HUES6 (cell line): ENCODE measurements at regions not wholly inside any gene's neighbourhood (a gene's known extent, or its start where the extent isn't known, plus 50 kb on each side); places are given as distances from the start of the nearest gene placed in this dataset.
"Not testable (repeated sequence)": the region's sequence is repeated elsewhere in the genome, so short reads cannot be mapped to it uniquely, and the experiment has no call there.

ENCODE experiments used
- H3K27ac ChIP-seq: 2 replicates; pipeline ENCODE4 v1.7.0; 2013; ENCODE audit warnings: low read depth, mild to moderate bottlenecking, low read length, inconsistent platforms
- H3K27me3 ChIP-seq: 2 replicates; pipeline ENCODE4 v1.6.1; 2013; ENCODE audit warnings: low read length; ENCODE audit not compliant: control insufficient read depth, insufficient read depth
- H3K36me3 ChIP-seq: 2 replicates; pipeline ENCODE4 v1.6.1; 2013; ENCODE audit warnings: low read length; ENCODE audit not compliant: control insufficient read depth, insufficient read depth
- H3K4me1 ChIP-seq: 2 replicates; pipeline ENCODE4 v1.6.1; 2013; ENCODE audit warnings: low read length; ENCODE audit not compliant: control insufficient read depth, insufficient read depth
- H3K4me3 ChIP-seq: 2 replicates; pipeline ENCODE4 v1.5.1; 2013; ENCODE audit warnings: low read depth, low read length
- H3K9ac ChIP-seq: one replicate; pipeline ENCODE4 v1.6.1; 2013; ENCODE audit warnings: mild to moderate bottlenecking, low read length
- H3K9me3 ChIP-seq: 2 replicates; pipeline ENCODE4 v1.6.1; 2013; ENCODE audit warnings: low read depth, low read length; ENCODE audit not compliant: control insufficient read depth, insufficient read depth

DNA sequence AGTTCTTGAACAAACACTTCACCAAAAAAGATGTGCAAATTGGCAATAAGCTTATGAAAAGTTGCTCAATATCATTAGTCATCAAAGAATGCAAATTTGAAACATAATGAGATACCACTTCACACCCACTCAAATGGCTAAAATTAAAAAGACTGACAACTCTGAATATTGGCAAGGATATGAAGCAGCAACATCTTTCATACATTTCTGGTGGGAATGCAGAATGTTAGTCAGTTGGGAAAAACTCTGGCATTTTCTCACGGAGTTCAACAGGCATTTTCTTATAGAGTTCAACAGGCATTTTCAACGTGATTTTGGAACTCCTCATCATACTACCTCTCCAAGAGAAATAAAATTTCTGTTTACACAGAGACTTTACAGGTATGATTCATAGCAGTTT is 297.4 kb upstream of the MAGEC2 start:
- Histone ChIP-seq H3K9ac (no peak overlapping the region), H3K27ac (no peak overlapping the region), H3K4me1 (no peaks in the 10 kb centered on the region), H3K9me3 (0 out of 2 replicates have a peak, but pooled peaks cover 6% of the 10 kb centered on the region), H3K27me3 (no peaks in the 10 kb centered on the region), H3K4me3 (no peak overlapping the region), H3K36me3 (no peaks in the 10 kb centered on the region)

DNA sequence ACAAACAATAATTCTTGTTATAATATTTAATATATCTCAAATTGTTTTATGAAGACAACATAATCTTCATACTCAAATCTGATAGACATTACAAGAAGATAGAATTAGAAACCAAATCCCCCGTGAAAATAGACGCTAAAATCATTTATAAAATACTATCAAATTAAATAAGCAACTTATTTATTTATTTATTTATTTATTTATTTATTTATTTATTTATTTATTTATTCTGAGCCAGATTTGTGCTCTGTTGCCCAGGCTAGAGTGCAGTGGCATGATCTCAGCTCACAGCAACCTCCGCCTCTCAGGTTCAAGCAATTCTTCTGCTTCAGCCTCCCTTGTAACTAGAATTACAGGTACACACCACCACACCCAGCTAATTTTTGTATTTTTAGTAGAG is 294.9 kb upstream of the MAGEC2 start:
- Histone ChIP-seq H3K27me3 (no peaks in the 10 kb centered on the region), H3K36me3 (no peaks in the 10 kb centered on the region), H3K4me3 (no peak overlapping the region), H3K27ac (no peak overlapping the region), H3K4me1 (no peaks in the 10 kb centered on the region), H3K9me3 (0 out of 2 replicates have a peak, but pooled peaks cover 6% of the 10 kb centered on the region), H3K9ac (no peak overlapping the region)

DNA sequence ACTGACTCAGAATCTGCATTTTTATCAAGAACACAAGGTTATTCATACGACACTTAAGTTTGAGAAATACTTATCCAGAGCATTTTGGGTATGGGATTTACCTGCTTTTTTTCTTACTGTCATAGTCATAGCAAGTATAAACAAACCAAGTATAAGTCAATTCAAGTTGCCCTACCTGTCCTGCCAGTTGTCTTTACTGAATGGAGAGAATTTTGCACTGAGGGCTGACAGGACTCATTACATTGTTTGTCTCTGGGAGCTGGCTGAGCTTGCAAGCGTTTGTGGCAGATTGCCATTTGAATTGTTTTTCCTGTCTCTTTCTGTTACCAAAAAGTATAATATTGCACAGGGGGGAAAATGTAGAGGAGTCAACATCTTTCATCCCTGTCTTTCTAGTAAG is 278.9 kb upstream of the MAGEC2 start:
- Histone ChIP-seq H3K9ac (no peak overlapping the region), H3K9me3 (no peaks in the 10 kb centered on the region), H3K27ac (no peak overlapping the region), H3K36me3 (no peaks in the 10 kb centered on the region), H3K4me1 (no peaks in the 10 kb centered on the region), H3K27me3 (no peaks in the 10 kb centered on the region), H3K4me3 (no peak overlapping the region)

DNA sequence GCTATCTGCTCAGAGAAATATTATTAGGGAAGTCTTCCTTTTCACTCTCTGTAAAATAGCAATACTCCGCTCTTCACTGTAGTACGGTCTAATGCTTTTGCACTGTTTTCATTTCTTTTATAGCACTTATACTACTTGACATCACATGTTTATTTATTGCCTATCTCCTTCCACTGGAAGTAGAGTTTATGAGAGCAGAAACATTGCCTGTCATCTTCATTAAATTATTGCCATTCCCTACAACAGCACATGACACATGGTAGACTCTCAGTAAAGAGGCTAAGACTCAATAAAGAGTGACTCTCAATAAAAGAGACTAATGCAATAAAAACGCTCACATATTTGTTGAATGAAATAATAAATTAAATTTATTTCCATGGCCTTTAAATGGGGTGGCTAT is 241.3 kb upstream of the MAGEC2 start:
- no peak overlapping the region for H3K27ac ChIP-seq
- no peaks in the 10 kb centered on the region for H3K36me3 ChIP-seq
- H3K9ac ChIP-seq, result no peak overlapping the region
- H3K4me3 ChIP-seq, result no peak overlapping the region
- H3K4me1 ChIP-seq, result no peaks in the 10 kb centered on the region
- no peaks in the 10 kb centered on the region for H3K27me3 ChIP-seq
- H3K9me3 ChIP-seq, result no peaks in the 10 kb centered on the region

DNA sequence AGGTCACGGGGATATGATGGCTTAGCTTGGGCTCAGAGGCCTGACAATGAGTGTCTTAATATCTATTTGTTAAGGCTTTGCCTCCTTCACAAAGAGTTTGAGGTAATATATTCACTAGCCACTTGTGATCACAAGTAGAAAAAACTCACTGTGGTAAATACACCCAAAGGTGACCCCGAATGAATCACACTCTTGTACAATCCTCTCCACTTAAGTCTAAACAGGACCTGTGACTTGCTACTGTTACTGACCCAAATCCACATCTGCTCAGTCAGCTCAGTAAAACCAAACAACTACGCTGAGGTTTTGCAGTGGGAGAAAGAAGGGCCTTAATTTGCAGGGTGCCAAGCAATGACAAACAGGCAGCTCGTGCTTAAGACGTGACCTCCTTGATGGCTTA is 223.8 kb upstream of the MAGEC2 start:
- no peak overlapping the region for H3K9ac ChIP-seq
- no peak overlapping the region for H3K4me3 ChIP-seq
- no peaks in the 10 kb centered on the region for H3K4me1 ChIP-seq
- no peaks in the 10 kb centered on the region for H3K27me3 ChIP-seq
- no peaks in the 10 kb centered on the region for H3K36me3 ChIP-seq
- H3K9me3 ChIP-seq, result peaks cover 20% of the 10 kb centered on the region
- no peak overlapping the region for H3K27ac ChIP-seq

DNA sequence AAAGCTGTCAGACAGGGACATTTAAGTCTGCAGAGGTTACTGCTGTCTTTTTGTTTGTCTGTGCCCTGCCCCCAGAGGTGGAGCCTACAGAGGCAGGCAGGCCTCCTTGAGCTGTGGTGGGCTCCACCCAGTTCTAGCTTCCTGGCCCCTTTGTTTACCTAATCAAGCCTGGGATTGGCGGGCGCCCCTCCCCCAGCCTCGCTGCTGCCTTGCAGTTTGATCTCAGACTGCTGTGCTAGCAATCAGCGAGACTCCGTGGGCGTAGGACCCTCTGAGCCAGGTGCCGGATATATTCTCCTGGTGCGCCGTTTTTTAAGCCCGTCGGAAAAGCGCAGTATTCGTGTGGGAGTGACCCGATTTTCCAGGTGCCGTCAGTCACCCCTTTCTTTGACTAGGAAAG is 185.9 kb upstream of the MAGEC2 start:
- not testable (repeated sequence) for H3K27ac ChIP-seq, H3K9me3 ChIP-seq, H3K36me3 ChIP-seq, H3K9ac ChIP-seq, H3K27me3 ChIP-seq, H3K4me1 ChIP-seq
- H3K4me3 ChIP-seq, result peak overlapping the region; percentile 35

DNA sequence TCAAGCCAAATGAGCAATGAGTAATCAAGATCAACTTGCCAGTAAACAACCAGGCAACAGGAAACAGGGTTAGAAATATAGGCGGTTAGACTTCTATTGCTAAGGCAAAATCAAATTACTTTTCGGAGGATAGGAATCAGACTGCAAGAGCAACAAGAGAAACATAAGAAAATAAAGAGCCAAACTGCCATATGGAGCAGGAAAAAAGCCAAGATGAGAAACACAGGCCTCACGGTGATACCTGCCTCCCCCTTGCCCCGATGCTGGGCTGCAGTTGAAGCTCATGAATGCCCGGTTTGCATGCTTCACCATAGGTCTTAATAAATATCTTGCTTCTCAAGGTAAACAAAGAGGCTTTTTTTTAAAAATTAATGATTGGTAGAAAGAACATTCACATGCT is 158.4 kb upstream of the MAGEC2 start:
- Histone ChIP-seq H3K36me3 (no peaks in the 10 kb centered on the region), H3K4me1 (no peaks in the 10 kb centered on the region), H3K27ac (no peak overlapping the region), H3K9me3 (no peaks in the 10 kb centered on the region), H3K4me3 (no peak overlapping the region), H3K9ac (no peak overlapping the region), H3K27me3 (no peaks in the 10 kb centered on the region)

DNA sequence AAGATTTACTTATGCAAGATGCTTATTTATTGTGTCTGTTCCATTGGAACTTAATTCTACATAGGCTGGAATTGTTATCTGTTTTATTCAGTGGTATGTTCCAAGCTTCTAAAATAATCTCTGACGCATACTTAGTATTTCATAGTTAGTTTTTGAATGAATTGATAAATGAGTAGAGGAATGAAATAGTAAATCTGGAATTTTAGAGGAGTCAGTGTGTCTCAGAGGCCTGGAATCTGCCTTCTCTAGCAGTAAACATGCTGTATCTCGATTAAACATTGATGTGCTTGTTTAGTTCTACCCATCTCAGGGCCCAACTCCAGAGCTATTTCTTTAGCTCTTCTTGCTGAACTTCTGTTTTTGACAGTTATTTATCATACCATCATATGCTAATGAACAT is 154.2 kb upstream of the MAGEC2 start:
- no peaks in the 10 kb centered on the region for H3K4me1 ChIP-seq
- H3K9ac ChIP-seq, result no peak overlapping the region
- H3K27ac ChIP-seq, result no peak overlapping the region
- no peaks in the 10 kb centered on the region for H3K27me3 ChIP-seq
- H3K36me3 ChIP-seq, result no peaks in the 10 kb centered on the region
- no peaks in the 10 kb centered on the region for H3K9me3 ChIP-seq
- no peak overlapping the region for H3K4me3 ChIP-seq

DNA sequence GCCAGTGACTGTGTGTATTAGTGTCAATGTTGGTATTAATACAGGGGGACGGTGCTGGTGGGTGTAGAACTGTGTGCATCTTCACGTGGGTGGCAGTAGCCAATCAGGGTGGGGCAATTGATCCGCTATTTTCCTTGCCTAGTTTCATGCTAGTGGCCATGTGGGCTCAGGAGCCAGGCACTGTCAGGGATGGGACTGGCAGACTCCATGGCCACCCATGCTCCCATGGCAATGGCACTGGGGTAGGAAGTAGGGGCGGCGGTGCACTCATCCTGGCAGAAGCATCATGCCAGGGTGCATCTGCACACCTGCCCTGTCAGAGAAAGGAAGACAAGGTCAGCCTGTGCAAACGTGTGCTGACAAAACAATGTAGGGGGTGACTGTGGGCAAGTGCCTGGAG is 122.1 kb upstream of the MAGEC2 start:
- Histone ChIP-seq H3K9me3 (peaks cover 13% of the 10 kb centered on the region), H3K4me1 (no peaks in the 10 kb centered on the region; the same call in 1 of the 2 replicates), H3K36me3 (no peaks in the 10 kb centered on the region), H3K27ac (no peak overlapping the region), H3K27me3 (no peaks in the 10 kb centered on the region), H3K9ac (no peak overlapping the region), H3K4me3 (no peak overlapping the region)

DNA sequence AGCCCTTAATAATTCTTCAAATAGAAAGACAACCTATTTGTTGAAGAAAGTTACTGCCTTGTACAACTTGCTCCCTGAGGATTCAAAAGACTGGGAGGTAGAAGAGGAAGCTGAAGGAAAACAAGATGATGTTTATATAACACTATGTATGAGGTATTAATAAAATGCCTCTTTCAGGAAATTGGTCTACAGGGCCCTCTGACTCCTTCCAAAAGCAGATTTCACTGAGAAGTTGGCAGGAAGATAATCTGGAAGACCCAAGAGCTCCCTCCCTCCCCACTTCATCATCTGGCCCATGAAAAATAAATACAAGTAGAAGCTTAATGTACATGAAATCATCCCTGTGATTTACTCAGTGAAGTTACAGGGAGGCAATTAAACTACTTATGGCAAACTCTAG is 107.5 kb upstream of the MAGEC2 start:
- Histone ChIP-seq H3K4me1 (no peaks in the 10 kb centered on the region), H3K9ac (no peak overlapping the region), H3K36me3 (no peaks in the 10 kb centered on the region), H3K4me3 (no peak overlapping the region), H3K9me3 (no peaks in the 10 kb centered on the region), H3K27me3 (no peaks in the 10 kb centered on the region), H3K27ac (no peak overlapping the region)

DNA sequence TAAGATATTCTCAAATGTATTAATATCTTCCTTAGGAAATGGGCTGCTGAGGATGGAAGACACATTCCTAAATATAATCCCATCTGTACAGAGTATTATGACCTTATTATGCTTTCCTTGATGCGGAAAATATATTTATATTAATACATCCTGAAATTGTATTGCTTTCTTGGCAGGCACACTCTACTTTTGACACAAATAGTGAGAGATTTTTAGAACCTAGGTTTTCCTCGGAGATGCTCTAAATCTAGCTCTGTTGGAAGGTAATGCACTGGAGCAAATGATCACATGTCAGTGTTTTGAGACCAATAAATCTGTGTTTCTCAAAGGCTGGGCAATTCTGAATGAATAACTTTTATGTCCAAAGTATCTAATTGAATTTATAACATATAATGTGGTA is 94.3 kb upstream of the MAGEC2 start:
- Histone ChIP-seq H3K27me3 (no peaks in the 10 kb centered on the region), H3K27ac (no peak overlapping the region), H3K9ac (no peak overlapping the region), H3K4me1 (no peaks in the 10 kb centered on the region; the same call in 1 of the 2 replicates), H3K9me3 (0 out of 2 replicates have a peak, but pooled peaks cover 3% of the 10 kb centered on the region), H3K36me3 (no peaks in the 10 kb centered on the region), H3K4me3 (no peak overlapping the region)

DNA sequence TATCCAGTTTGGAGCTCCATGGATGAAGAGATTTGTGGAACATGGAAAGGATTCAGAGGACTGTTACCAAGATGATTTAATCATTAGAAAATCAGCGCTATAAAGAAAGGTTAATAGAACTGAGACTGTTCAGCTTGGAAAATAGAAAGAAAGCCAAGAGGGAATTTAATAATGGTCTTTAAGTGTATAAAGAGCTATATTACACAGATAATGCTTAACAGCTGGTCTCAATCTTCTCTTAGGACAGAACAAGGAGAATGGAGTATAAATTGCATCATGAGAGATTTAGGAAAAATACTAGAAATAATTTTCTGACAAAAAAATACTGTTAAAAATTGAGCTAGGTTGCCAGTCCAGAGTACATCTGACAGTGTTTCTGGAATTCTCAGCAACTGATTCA is 91.3 kb upstream of the MAGEC2 start:
- H3K36me3 ChIP-seq, result no peaks in the 10 kb centered on the region
- H3K27ac ChIP-seq, result no peak overlapping the region
- no peak overlapping the region for H3K4me3 ChIP-seq
- no peaks in the 10 kb centered on the region for H3K4me1 ChIP-seq
- no peaks in the 10 kb centered on the region; the same call in 1 of the 2 replicates for H3K27me3 ChIP-seq
- H3K9me3 ChIP-seq, result 0 out of 2 replicates have a peak, but pooled peaks cover 3% of the 10 kb centered on the region
- no peak overlapping the region for H3K9ac ChIP-seq
